Neural cell (in vitro differentiated cells): ENCODE measurements at regions not wholly inside any gene's neighbourhood (a gene's known extent, or its start where the extent isn't known, plus 50 kb on each side); places are given as distances from the start of the nearest gene placed in this dataset.

Experiments
- H2AFZ ChIP-seq: fragments of 200-600, 300-800 bp; sonication (generic), shearing (Covaris generic); 2 replicates; pipeline ENCODE4 v1.6.0; 2014; ENCODE audit warnings: low read depth, mild to moderate bottlenecking, antibody characterized with exemption, low read length, moderate library complexity
- H3F3A ChIP-seq: fragments of 200-600 bp; shearing (Covaris generic); 2 replicates; pipeline ENCODE4 v1.6.1; 2016; ENCODE audit warnings: mild to moderate bottlenecking, moderate library complexity, mixed read lengths, antibody characterized with exemption, low read length; ENCODE audit not compliant: insufficient read depth, poor library complexity, severe bottlenecking
- H3K27ac ChIP-seq: fragments of 200-600, 300-800 bp; sonication (generic), shearing (Covaris generic); 2 replicates; pipeline ENCODE4 v1.5.1; 2014; ENCODE audit warnings: mild to moderate bottlenecking, low read length, moderate library complexity
- H3K27me3 ChIP-seq: fragments of 300-800, 200-600 bp; sonication (generic), shearing (Covaris generic); 2 replicates; pipeline ENCODE4 v1.6.0; 2014; ENCODE audit warnings: mild to moderate bottlenecking, low read depth, low read length, moderate library complexity; ENCODE audit not compliant: insufficient read depth
- H3K36me3 ChIP-seq: fragments of 300-800, 200-600 bp; sonication (generic), shearing (Covaris generic); 2 replicates; pipeline ENCODE4 v1.5.1; 2014; ENCODE audit warnings: mild to moderate bottlenecking, antibody characterized with exemption, low read length, moderate library complexity; ENCODE audit not compliant: insufficient read depth
- H3K4me2 ChIP-seq: fragments of 300-800, 200-600 bp; sonication (generic), shearing (Covaris generic); 2 replicates; pipeline ENCODE4 v1.6.0; 2014; ENCODE audit warnings: mild to moderate bottlenecking, low read length
- H3K4me3 ChIP-seq: fragments of 300-800, 200-600 bp; sonication (generic), shearing (Covaris generic); 2 replicates; pipeline ENCODE4 v1.5.1; 2014; ENCODE audit warnings: mild to moderate bottlenecking, low read length, moderate library complexity
- H3K79me2 ChIP-seq: fragments of 200-600 bp; shearing (Covaris generic); replicated peaks from 2 replicates; pipeline ENCODE4 v1.6.0; 2014; ENCODE audit warnings: mild to moderate bottlenecking, low read length, moderate library complexity; ENCODE audit not compliant: insufficient read depth
- H3K9ac ChIP-seq: fragments of 300-800, 200-600 bp; sonication (generic), shearing (Covaris generic); 2 replicates; pipeline ENCODE4 v1.6.1; 2016; ENCODE audit warnings: mild to moderate bottlenecking, low read length, mixed read lengths
- H3K9me2 ChIP-seq: fragments of 200-600 bp; shearing (Covaris generic); 2 replicates; pipeline ENCODE4 v1.6.1; 2016; ENCODE audit warnings: mild to moderate bottlenecking, low read length, mixed read lengths; ENCODE audit not compliant: insufficient read depth
- H3K9me3 ChIP-seq: fragments of 200-600, 300-800 bp; sonication (generic), shearing (Covaris generic); 2 replicates; pipeline ENCODE4 v1.6.1; 2016; ENCODE audit warnings: mild to moderate bottlenecking, mixed run types, low read length, moderate library complexity, mixed read lengths
- H4K20me1 ChIP-seq: fragments of 200-600 bp; shearing (Covaris generic); 2 replicates; pipeline ENCODE4 v1.6.1; 2016; ENCODE audit warnings: mild to moderate bottlenecking, mixed run types; ENCODE audit not compliant: insufficient read depth
- EP300 ChIP-seq: fragments of 450-650 bp; conservative IDR thresholded peaks from 2 replicates; pipeline ENCODE4 v1.6.1; 2014; ENCODE audit warnings: antibody characterized with exemption, mild to moderate bottlenecking, moderate library complexity; ENCODE audit not compliant: poor library complexity, severe bottlenecking
- EZH2 ChIP-seq: fragments of 200-600, 300-800 bp; shearing (Covaris generic), sonication (generic); IDR thresholded peaks from 2 replicates; pipeline ENCODE4 v1.6.1; 2014; ENCODE audit warnings: antibody characterized with exemption, low read length, borderline replicate concordance, mild to moderate bottlenecking; ENCODE audit not compliant: insufficient read depth, poor library complexity, severe bottlenecking
- MXI1 ChIP-seq: fragments of 450-650 bp; conservative IDR thresholded peaks from 2 replicates; pipeline ENCODE4 v1.6.1; 2014; ENCODE audit warnings: antibody characterized with exemption, mild to moderate bottlenecking; ENCODE audit not compliant: poor library complexity, severe bottlenecking
- POLR2AphosphoS5 ChIP-seq: IDR thresholded peaks from 2 replicates; pipeline ENCODE4 v1.6.1; 2012
- RAD21 ChIP-seq: fragments of 450-650 bp; conservative IDR thresholded peaks from 2 replicates; pipeline ENCODE4 v1.6.1; 2014; ENCODE audit warnings: antibody characterized with exemption, mild to moderate bottlenecking, moderate library complexity
- SMC3 ChIP-seq: fragments of 450-650 bp; conservative IDR thresholded peaks from 2 replicates; pipeline ENCODE4 v1.6.1; 2014; ENCODE audit warnings: antibody characterized with exemption, mild to moderate bottlenecking, moderate library complexity; ENCODE audit not compliant: poor library complexity
- TAF1 ChIP-seq: IDR thresholded peaks from 2 replicates; pipeline ENCODE4 v1.6.1; 2012; ENCODE audit warnings: low read depth
- TF ChIP-seq, protein P1 (sequence below): IDR thresholded peaks from 2 replicates; pipeline ENCODE4 v1.6.1; 2012; ENCODE audit warnings: borderline replicate concordance
- TF ChIP-seq, protein P2 (sequence below): fragments of 450-650 bp; IDR thresholded peaks from 2 replicates; pipeline ENCODE4 v1.5.1; 2014; ENCODE audit warnings: antibody characterized with exemption, mild to moderate bottlenecking, moderate library complexity; ENCODE audit not compliant: poor library complexity, severe bottlenecking

DNA sequence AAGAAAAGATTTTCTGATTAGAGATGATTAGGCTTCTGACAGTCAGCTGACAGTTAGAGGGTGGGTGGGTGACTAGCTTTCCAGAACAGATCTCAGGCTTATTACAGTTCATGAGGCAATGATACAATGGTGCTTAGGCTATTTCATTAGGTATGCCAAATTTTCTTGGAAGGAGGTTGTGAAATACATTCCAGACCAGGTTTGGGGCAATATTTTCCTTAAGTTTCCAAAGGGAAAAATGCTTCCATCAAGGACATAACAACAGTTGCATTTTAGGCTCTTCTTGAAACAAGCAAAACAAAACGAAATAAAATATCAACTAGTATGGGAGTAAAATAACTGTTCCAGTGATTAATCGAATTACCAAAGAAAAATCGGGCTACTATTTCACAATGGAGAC, 59.3 kb upstream of the CNTN1 start:
- no peaks in the 10 kb centered on the region for H3K27me3 ChIP-seq
- H3K27ac ChIP-seq, result no peak overlapping the region
- no peaks in the 10 kb centered on the region for H3F3A ChIP-seq
- H3K4me3 ChIP-seq, result no peak overlapping the region
- H3K9me3 ChIP-seq, result no peaks in the 10 kb centered on the region
- no peaks in the 10 kb centered on the region for H3K36me3 ChIP-seq
- H3K4me2 ChIP-seq, result no peak overlapping the region
- H3K9ac ChIP-seq, result no peak overlapping the region
- no peaks in the 10 kb centered on the region for H3K9me2 ChIP-seq
- no peaks in the 10 kb centered on the region for H4K20me1 ChIP-seq
- no peaks in the 10 kb centered on the region for H3K79me2 ChIP-seq
- H2AFZ ChIP-seq, result no peak overlapping the region
- TF ChIP-seq RAD21 (no peak), SMC3 (no peak)

DNA sequence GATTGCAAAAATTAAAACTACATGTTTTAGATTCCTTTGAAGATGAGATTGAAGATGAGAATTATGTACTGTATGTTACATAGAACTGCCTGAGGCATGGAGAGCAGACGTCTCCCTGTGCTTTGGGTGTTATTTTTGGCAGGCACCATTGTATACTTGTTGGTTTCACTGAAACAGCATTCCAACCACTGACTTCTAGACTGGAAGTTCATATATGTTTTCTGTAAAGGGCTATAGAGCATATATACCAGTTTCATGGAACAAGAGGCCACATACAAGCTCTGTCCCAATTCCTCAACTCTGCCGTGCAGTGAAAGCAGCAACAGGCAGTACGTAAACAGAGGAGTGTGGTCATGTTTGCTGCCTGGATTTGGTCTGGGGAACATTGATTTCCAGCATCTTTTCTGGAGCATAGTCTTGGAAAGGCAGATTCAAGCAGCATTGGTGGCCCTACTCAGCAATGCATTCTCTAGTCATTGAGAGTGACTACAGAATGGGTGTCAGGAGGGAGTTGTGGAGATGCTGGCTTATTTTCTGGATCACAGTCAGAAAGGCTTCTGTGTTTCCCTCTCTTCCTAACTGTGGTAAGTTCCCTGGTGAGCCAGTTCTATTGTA, 57.6 kb upstream of the CNTN1 start:
- Histone ChIP-seq H3K36me3 (no peaks in the 10 kb centered on the region), H3K4me3 (no peak overlapping the region), H3K9me3 (no peaks in the 10 kb centered on the region), H3K4me2 (no peak overlapping the region), H3K27me3 (no peaks in the 10 kb centered on the region), H4K20me1 (no peaks in the 10 kb centered on the region), H3K27ac (no peak overlapping the region), H3K9me2 (no peaks in the 10 kb centered on the region), H2AFZ (no peak overlapping the region), H3K9ac (no peak overlapping the region), H3K79me2 (no peaks in the 10 kb centered on the region), H3F3A (no peaks in the 10 kb centered on the region)
- TF ChIP-seq SMC3 (no peak), POLR2AphosphoS5 (no peak), MXI1 (no peak), RAD21 (no peak), TAF1 (no peak), EZH2 (no peak), EP300 (no peak)
- TF ChIP-seq, protein P1, sequence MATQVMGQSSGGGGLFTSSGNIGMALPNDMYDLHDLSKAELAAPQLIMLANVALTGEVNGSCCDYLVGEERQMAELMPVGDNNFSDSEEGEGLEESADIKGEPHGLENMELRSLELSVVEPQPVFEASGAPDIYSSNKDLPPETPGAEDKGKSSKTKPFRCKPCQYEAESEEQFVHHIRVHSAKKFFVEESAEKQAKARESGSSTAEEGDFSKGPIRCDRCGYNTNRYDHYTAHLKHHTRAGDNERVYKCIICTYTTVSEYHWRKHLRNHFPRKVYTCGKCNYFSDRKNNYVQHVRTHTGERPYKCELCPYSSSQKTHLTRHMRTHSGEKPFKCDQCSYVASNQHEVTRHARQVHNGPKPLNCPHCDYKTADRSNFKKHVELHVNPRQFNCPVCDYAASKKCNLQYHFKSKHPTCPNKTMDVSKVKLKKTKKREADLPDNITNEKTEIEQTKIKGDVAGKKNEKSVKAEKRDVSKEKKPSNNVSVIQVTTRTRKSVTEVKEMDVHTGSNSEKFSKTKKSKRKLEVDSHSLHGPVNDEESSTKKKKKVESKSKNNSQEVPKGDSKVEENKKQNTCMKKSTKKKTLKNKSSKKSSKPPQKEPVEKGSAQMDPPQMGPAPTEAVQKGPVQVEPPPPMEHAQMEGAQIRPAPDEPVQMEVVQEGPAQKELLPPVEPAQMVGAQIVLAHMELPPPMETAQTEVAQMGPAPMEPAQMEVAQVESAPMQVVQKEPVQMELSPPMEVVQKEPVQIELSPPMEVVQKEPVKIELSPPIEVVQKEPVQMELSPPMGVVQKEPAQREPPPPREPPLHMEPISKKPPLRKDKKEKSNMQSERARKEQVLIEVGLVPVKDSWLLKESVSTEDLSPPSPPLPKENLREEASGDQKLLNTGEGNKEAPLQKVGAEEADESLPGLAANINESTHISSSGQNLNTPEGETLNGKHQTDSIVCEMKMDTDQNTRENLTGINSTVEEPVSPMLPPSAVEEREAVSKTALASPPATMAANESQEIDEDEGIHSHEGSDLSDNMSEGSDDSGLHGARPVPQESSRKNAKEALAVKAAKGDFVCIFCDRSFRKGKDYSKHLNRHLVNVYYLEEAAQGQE, result no peak
- TF ChIP-seq, protein P2, sequence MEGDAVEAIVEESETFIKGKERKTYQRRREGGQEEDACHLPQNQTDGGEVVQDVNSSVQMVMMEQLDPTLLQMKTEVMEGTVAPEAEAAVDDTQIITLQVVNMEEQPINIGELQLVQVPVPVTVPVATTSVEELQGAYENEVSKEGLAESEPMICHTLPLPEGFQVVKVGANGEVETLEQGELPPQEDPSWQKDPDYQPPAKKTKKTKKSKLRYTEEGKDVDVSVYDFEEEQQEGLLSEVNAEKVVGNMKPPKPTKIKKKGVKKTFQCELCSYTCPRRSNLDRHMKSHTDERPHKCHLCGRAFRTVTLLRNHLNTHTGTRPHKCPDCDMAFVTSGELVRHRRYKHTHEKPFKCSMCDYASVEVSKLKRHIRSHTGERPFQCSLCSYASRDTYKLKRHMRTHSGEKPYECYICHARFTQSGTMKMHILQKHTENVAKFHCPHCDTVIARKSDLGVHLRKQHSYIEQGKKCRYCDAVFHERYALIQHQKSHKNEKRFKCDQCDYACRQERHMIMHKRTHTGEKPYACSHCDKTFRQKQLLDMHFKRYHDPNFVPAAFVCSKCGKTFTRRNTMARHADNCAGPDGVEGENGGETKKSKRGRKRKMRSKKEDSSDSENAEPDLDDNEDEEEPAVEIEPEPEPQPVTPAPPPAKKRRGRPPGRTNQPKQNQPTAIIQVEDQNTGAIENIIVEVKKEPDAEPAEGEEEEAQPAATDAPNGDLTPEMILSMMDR, result no peak
